IMR-90 (cell line): ENCODE measurements at regions not wholly inside any gene's neighbourhood (a gene's known extent, or its start where the extent isn't known, plus 50 kb on each side); places are given as distances from the start of the nearest gene placed in this dataset.

ENCODE experiments used
- ATAC-seq: fragments of 200-7000 bp; cut with Tn5 transposase; 2 replicates; pipeline ENCODE4 v1.9.1; 2020; ENCODE audit warnings: low read depth, mild to moderate bottlenecking, moderate library complexity
- BruUV-seq: library from RNA; stranded (reverse); fragments of 400-500 nt; replicated peaks from 2 replicates; lab custom pipeline; 2021; lab: Mats Ljungman, UMichigan
- CTCF ChIA-PET: fragments of 300-600 bp; formaldehyde crosslinking; extraction: SDS; loops from one replicate; lab custom pipeline; 2021; ENCODE audit warnings: antibody characterized with exemption; lab: Yijun Ruan, JAX
- POLR2A ChIA-PET: fragments of 300-600 bp; sonication (Branson Sonifier 250); formaldehyde crosslinking; loops from one replicate; lab custom pipeline; 2022; ENCODE audit warnings: antibody characterized with exemption; ENCODE audit not compliant: unreplicated experiment; lab: Charles Lee
- DNase-seq: peaks from one replicate; pipeline ENCODE4 v3.0.0; 2013
- H2AFZ ChIP-seq: replicated peaks from 2 replicates; pipeline ENCODE3; 2013; ENCODE audit warnings: low read length, mild to moderate bottlenecking; ENCODE audit not compliant: poor library complexity
- H2AK5ac ChIP-seq: 2 replicates; pipeline ENCODE4 v1.6.1; 2013; ENCODE audit warnings: low read depth, low read length, inconsistent platforms
- H2AK9ac ChIP-seq: replicated peaks from 2 replicates; pipeline ENCODE3; 2013; ENCODE audit warnings: mild to moderate bottlenecking, low read depth, low read length, moderate library complexity; ENCODE audit not compliant: poor library complexity
- H2BK120ac ChIP-seq: 2 replicates; pipeline ENCODE4 v1.6.1; 2013; ENCODE audit warnings: low read depth, low read length, inconsistent platforms
- H2BK15ac ChIP-seq: 3 replicates; pipeline ENCODE4 v1.6.1; 2013; ENCODE audit warnings: low read depth, low read length, inconsistent platforms
- H2BK20ac ChIP-seq: 2 replicates; pipeline ENCODE4 v1.6.1; 2013; ENCODE audit warnings: low read depth, mild to moderate bottlenecking, inconsistent platforms, low read length, moderate library complexity
- H2BK5ac ChIP-seq: 2 replicates; pipeline ENCODE4 v1.6.1; 2013; ENCODE audit warnings: mild to moderate bottlenecking, low read depth, low read length, inconsistent platforms; ENCODE audit not compliant: poor library complexity, severe bottlenecking
- H3K14ac ChIP-seq: replicated peaks from 2 replicates; pipeline ENCODE4 v1.6.1; 2013; ENCODE audit warnings: low read depth, low read length, inconsistent platforms
- H3K18ac ChIP-seq: 2 replicates; pipeline ENCODE4 v1.6.1; 2013; ENCODE audit warnings: low read depth, low read length, control low read depth
- H3K23ac ChIP-seq: 2 replicates; pipeline ENCODE4 v1.6.1; 2013; ENCODE audit warnings: low read depth, low read length, inconsistent platforms
- H3K27ac ChIP-seq: 2 replicates; pipeline ENCODE4 v1.5.1; 2013; ENCODE audit warnings: mild to moderate bottlenecking, control low read depth, low read length; ENCODE audit not compliant: insufficient read depth
- H3K27me3 ChIP-seq: 2 replicates; pipeline ENCODE4 v1.6.1; 2013; ENCODE audit warnings: low read length; ENCODE audit not compliant: control insufficient read depth, insufficient read depth
- H3K36me3 ChIP-seq: 2 replicates; pipeline ENCODE4 v1.6.1; 2013; ENCODE audit warnings: low read length, mixed read lengths; ENCODE audit not compliant: control insufficient read depth, insufficient read depth
- H3K4ac ChIP-seq: 2 replicates; pipeline ENCODE4 v1.6.1; 2013; ENCODE audit warnings: low read depth, low read length, inconsistent platforms
- H3K4me1 ChIP-seq: 2 replicates; pipeline ENCODE4 v1.6.1; 2013; ENCODE audit warnings: low read length, mixed read lengths; ENCODE audit not compliant: control insufficient read depth, insufficient read depth
- H3K4me2 ChIP-seq: 2 replicates; pipeline ENCODE4 v1.6.1; 2013; ENCODE audit warnings: low read depth, mild to moderate bottlenecking, control low read depth, low read length, moderate library complexity
- H3K4me3 ChIP-seq: 2 replicates; pipeline ENCODE4 v1.5.1; 2013; ENCODE audit warnings: low read depth, mild to moderate bottlenecking, control low read depth, low read length, moderate library complexity; ENCODE audit not compliant: insufficient read depth
- H3K56ac ChIP-seq: 2 replicates; pipeline ENCODE4 v1.6.1; 2013; ENCODE audit warnings: low read length, inconsistent platforms; ENCODE audit not compliant: insufficient read depth; ENCODE audit errors: extremely low read depth
- H3K79me1 ChIP-seq, 2 experiments: 2 replicates each; pipeline ENCODE4 v1.6.1; 2013; ENCODE audit warnings: low read length in 2 of 2, inconsistent platforms in 1 of 2, low read depth in 1 of 2
- H3K9ac ChIP-seq: 2 replicates; pipeline ENCODE4 v1.6.1; 2013; ENCODE audit warnings: low read depth, low read length, control low read depth
- H3K9me1 ChIP-seq: 2 replicates; pipeline ENCODE4 v1.6.1; 2013; ENCODE audit warnings: low read length, inconsistent platforms; ENCODE audit not compliant: insufficient read depth
- H3K9me3 ChIP-seq: 2 replicates; pipeline ENCODE4 v1.6.1; 2013; ENCODE audit warnings: low read length; ENCODE audit not compliant: control insufficient read depth, insufficient read depth
- H4K20me1 ChIP-seq: 2 replicates; pipeline ENCODE4 v1.6.1; 2013; ENCODE audit warnings: low read length, inconsistent platforms; ENCODE audit not compliant: insufficient read depth
- H4K5ac ChIP-seq: 2 replicates; pipeline ENCODE4 v1.6.1; 2013; ENCODE audit warnings: mild to moderate bottlenecking, low read depth, low read length, control low read depth
- H4K8ac ChIP-seq, 2 experiments: 2 replicates each; pipeline ENCODE4 v1.6.1; 2013; ENCODE audit warnings: low read depth in 2 of 2, low read length in 2 of 2, control low read depth in 1 of 2, inconsistent platforms in 1 of 2
- H4K91ac ChIP-seq: 2 replicates; pipeline ENCODE4 v1.6.1; 2013; ENCODE audit warnings: low read depth, low read length, inconsistent platforms; ENCODE audit not compliant: insufficient read depth
- BHLHE40 ChIP-seq: fragments of 150-350 bp; IDR thresholded peaks from 2 replicates; pipeline ENCODE4 v1.6.1; 2016; ENCODE audit warnings: mild to moderate bottlenecking, low read depth, low read length
- CEBPB ChIP-seq: IDR thresholded peaks from 2 replicates; pipeline ENCODE4 v1.6.1; 2012; ENCODE audit warnings: low read depth, low read length, improper control_type of control experiment
- CHD1 ChIP-seq: IDR thresholded peaks from 2 replicates; pipeline ENCODE4 v1.6.1; 2012; ENCODE audit warnings: low read depth, low read length, improper control_type of control experiment
- CTCF ChIP-seq: conservative IDR thresholded peaks from 2 replicates; pipeline ENCODE4 v1.5.1; 2012; ENCODE audit warnings: mild to moderate bottlenecking, low read depth, low read length, improper control_type of control experiment
- ELK1 ChIP-seq: fragments of 150-350 bp; IDR thresholded peaks from 2 replicates; pipeline ENCODE4 v1.6.1; 2016; ENCODE audit warnings: low read depth, mild to moderate bottlenecking, low read length, moderate library complexity, borderline replicate concordance
- FOS ChIP-seq: fragments of 150-350 bp; IDR thresholded peaks from 2 replicates; pipeline ENCODE4 v1.6.1; 2016; ENCODE audit warnings: low read depth, low read length
- MAFK ChIP-seq: IDR thresholded peaks from 2 replicates; pipeline ENCODE4 v1.6.1; 2012; ENCODE audit warnings: low read depth, low read length, improper control_type of control experiment
- MAZ ChIP-seq: IDR thresholded peaks from 2 replicates; pipeline ENCODE4 v1.6.1; 2012; ENCODE audit warnings: low read depth, mild to moderate bottlenecking, low read length, improper control_type of control experiment, moderate library complexity, borderline replicate concordance
- MXI1 ChIP-seq: IDR thresholded peaks from 2 replicates; pipeline ENCODE4 v1.6.1; 2012; ENCODE audit warnings: low read depth, mild to moderate bottlenecking, low read length, moderate library complexity, borderline replicate concordance
- NFE2L2 ChIP-seq: fragments of 150-350 bp; IDR thresholded peaks from 2 replicates; pipeline ENCODE4 v1.6.1; 2016; ENCODE audit warnings: low read depth, mild to moderate bottlenecking, low read length
- POLR2A ChIP-seq: IDR thresholded peaks from 2 replicates; pipeline ENCODE4 v1.6.1; 2012; ENCODE audit warnings: mild to moderate bottlenecking, low read depth, low read length
- RAD21 ChIP-seq: IDR thresholded peaks from 2 replicates; pipeline ENCODE4 v1.6.1; 2012; ENCODE audit warnings: low read length, improper control_type of control experiment
- RCOR1 ChIP-seq: IDR thresholded peaks from 2 replicates; pipeline ENCODE4 v1.6.1; 2012; ENCODE audit warnings: mild to moderate bottlenecking, low read length, improper control_type of control experiment; ENCODE audit not compliant: insufficient replicate concordance
- RFX5 ChIP-seq: IDR thresholded peaks from 2 replicates; pipeline ENCODE4 v1.8.0; 2012; ENCODE audit warnings: low read depth, mild to moderate bottlenecking, low read length, moderate library complexity
- SMC3 ChIP-seq: fragments of 150-350 bp; IDR thresholded peaks from 2 replicates; pipeline ENCODE4 v1.6.1; 2016; ENCODE audit warnings: low read depth, mild to moderate bottlenecking, antibody characterized with exemption, low read length, moderate library complexity
- WGBS, 2 experiments: methylation state at CpG; one replicate each; pipeline versions ENCODE4 v1.1.5 to v1.1.7; 2013; ENCODE audit warnings: missing lambda C conversion rate in 2 of 2; ENCODE audit not compliant: insufficient read length in 1 of 2; ENCODE audit errors: extremely low coverage in 2 of 2; 5-methylcytosine and 5-hydroxymethylcytosine counted together
- dilution Hi-C: fragments of 300-500 bp; cut with HindIII; formaldehyde crosslinking; loops from one replicate; pipeline ENCODE4 v1.14.3; 2018; ENCODE audit warnings: low sequenced_read_pairs; ENCODE audit not compliant: unreplicated experiment
- in situ Hi-C: fragments of 300-500 bp; cut with MboI; formaldehyde crosslinking; loops from 3 replicates; pipeline ENCODE4 v1.14.3; 2019; ENCODE audit warnings: low sequenced_read_pairs, inconsistent platforms, mixed read lengths
- intact Hi-C: fragments of 100-400 bp; cut with micrococcal nuclease; formaldehyde crosslinking; loops from 2 replicates; pipeline ENCODE4 v1.10.0; 2022
- TF ChIP-seq, protein P1 (sequence below): fragments of 150-350 bp; IDR thresholded peaks from 2 replicates; pipeline ENCODE4 v1.6.1; 2017; ENCODE audit warnings: mild to moderate bottlenecking, antibody characterized with exemption, low read length, low read depth

DNA sequence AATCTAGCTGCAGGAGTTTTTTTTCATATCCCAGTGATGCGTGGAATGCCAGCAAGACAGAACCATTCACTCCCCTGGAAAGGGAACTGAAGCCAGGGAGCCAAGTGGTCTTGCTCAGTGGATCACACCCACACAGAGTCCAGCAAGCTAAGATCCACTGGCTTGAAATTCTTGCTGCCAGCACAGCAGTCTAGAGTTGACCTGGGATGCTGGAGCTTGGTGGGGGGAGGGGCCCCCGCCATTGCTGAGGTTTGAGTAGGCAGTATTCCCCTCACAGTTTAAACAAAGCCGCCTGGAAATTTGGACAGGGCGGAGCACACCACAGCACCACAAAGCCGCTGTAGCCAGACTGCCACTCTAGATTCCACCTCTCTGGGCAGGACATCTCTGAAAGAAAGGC is 86.9 kb upstream of the STXBP6 start:
- Histone ChIP-seq H3K9me3 (no peaks in the 10 kb centered on the region), H3K27me3 (peaks cover 14% of the 10 kb centered on the region), H3K27ac (no peak overlapping the region), H3K18ac (no peak overlapping the region), H3K4ac (no peak overlapping the region), H2BK120ac (no peak overlapping the region), H3K4me3 (no peak overlapping the region), H2AK5ac (no peak overlapping the region), H4K5ac (no peak overlapping the region), H3K14ac (no peak overlapping the region), H2AK9ac (no peak overlapping the region), H2BK5ac (no peak overlapping the region), H2BK15ac (no peak overlapping the region), H3K9ac (no peak overlapping the region), H3K4me1 (no peaks in the 10 kb centered on the region), H2BK20ac (no peak overlapping the region), H3K23ac (no peak overlapping the region), H3K56ac (no peak overlapping the region), H3K9me1 (no peaks in the 10 kb centered on the region), H3K36me3 (no peaks in the 10 kb centered on the region), H3K4me2 (no peak overlapping the region), H4K20me1 (no peaks in the 10 kb centered on the region), H3K79me1 (no peaks in the 10 kb centered on the region), H4K91ac (no peak overlapping the region), H4K8ac (no peak overlapping the region), H2AFZ (no peak overlapping the region)
- no peak for TF ChIP-seq SMC3
- TF ChIP-seq MAFK = no peak
- no peak for TF ChIP-seq RAD21
- no peak for TF ChIP-seq CEBPB
- TF ChIP-seq FOS = no peak
- TF ChIP-seq BHLHE40 = no peak
- no peak for TF ChIP-seq MXI1
- no peak for TF ChIP-seq RFX5
- no peak for TF ChIP-seq MAZ
- no peak for TF ChIP-seq POLR2A
- TF ChIP-seq, protein P1, sequence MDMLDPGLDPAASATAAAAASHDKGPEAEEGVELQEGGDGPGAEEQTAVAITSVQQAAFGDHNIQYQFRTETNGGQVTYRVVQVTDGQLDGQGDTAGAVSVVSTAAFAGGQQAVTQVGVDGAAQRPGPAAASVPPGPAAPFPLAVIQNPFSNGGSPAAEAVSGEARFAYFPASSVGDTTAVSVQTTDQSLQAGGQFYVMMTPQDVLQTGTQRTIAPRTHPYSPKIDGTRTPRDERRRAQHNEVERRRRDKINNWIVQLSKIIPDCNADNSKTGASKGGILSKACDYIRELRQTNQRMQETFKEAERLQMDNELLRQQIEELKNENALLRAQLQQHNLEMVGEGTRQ = no peak
- no peak for TF ChIP-seq RCOR1
- TF ChIP-seq ELK1 = no peak
- TF ChIP-seq NFE2L2 = no peak
- TF ChIP-seq CTCF = no peak
- no peak for TF ChIP-seq CHD1
- no CpG with 5 or more reads among the region's 5 CpGs for WGBS, 2 experiments
- ChIA-PET POLR2A (no interaction called here), CTCF (no interaction called here)
- intact Hi-C loops = no loop called here
- dilution Hi-C loops = no loop called here
- DNase-seq (no peak), ATAC-seq (no peak)
- no TSS peak for BruUV-seq
- in situ Hi-C loops = no loop called here
